H7 (cell line): ENCODE measurements at regions not wholly inside any gene's neighbourhood (a gene's known extent, or its start where the extent isn't known, plus 50 kb on each side); places are given as distances from the start of the nearest gene placed in this dataset.

Source experiments
- DNase-seq: peaks from one replicate; pipeline ENCODE4 v3.0.0; 2012
- H3K27me3 ChIP-seq: 2 replicates; pipeline ENCODE4 v1.6.0; 2011; ENCODE audit warnings: mild to moderate bottlenecking, low read length; ENCODE audit not compliant: control insufficient read depth, insufficient read depth
- H3K36me3 ChIP-seq: replicated peaks from 2 replicates; pipeline ENCODE4 v1.5.1; 2011; ENCODE audit warnings: low read length; ENCODE audit not compliant: control insufficient read depth, insufficient read depth
- H3K4me3 ChIP-seq: 2 replicates; pipeline ENCODE4 v1.5.1; 2011; ENCODE audit warnings: low read depth, mild to moderate bottlenecking, control low read depth, low read length, moderate library complexity; ENCODE audit not compliant: insufficient read depth

DNA sequence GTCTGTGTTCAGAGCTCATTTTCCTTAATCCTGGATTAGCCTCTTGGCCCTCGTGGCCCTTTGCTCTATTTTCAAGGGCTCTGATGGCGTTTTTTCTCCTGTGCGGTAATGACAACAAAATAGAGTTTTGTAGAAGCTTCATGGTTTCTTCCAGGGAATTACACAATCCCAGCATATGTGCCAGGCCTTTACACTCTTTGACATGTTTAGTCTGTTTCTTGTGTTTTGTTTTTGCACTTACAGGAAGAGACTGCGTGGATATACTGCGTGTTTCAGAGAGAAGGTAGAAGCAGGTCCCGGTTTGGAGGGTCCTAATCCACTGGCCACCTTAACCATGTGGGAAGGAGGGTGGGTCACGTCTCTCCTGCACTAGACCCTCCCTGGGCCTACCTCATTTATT is 400.2 kb upstream of the IRX4 start:
- Histone ChIP-seq H3K36me3 (no peaks in the 10 kb centered on the region; the same call in 1 of the 2 replicates), H3K4me3 (no peak overlapping the region), H3K27me3 (no peaks in the 10 kb centered on the region)
- no peak for DNase-seq

DNA sequence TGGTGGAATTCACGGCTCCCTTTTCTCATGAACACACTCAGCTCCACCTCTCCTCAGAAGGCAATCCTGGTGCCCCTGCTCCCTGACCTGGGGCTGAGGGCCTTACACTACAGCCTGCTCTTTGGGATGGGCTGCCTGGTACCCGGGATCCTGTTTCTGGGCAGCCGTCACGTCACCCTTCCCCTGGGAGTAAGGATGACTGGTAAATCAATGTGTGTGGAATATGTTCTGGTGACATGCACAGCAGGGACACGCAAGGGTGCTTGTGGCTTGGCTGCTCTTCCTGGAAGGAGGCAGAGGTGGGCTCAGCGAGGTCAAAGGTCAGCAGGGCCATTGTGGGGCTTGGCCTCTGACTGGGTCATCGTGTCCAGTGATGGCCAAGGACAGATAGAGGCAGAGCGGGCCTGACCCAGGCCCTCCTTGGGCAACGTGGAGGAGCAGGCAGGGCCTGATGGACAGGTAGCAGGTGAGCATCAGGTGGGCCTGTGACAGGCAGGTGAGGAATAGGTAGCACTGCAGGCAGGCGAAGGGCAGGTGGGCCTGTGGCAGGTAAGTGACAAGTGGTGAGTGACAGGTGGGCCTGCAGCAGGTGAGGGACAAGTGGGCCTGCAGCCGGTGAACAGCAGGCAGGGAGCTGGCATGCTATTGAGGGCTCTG is 399.4 kb upstream of the IRX4 start:
- no peaks in the 10 kb centered on the region; the same call in 1 of the 2 replicates for H3K36me3 ChIP-seq
- no peaks in the 10 kb centered on the region for H3K27me3 ChIP-seq
- no peak for DNase-seq
- H3K4me3 ChIP-seq = no peak overlapping the region

DNA sequence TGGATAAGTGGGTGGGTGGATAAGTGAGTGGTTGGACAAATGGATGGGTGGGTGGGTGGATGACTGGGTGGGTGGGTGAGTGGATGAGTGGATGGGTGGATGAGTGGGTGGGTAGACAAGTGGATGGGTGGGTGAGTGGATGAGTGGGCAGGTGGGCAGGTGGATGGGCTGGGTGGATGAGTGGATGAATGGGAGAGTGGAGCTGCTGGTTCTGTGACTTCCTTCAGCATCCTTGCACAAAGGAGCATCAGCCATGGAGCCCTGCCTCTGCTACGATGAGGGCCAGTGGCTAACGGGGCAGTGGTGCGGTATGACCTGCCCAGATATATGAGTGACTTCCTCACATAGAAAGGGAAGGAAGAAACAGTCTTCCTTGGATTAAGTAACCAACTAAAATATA is 398.7 kb upstream of the IRX4 start:
- no peaks in the 10 kb centered on the region; the same call in 1 of the 2 replicates for H3K36me3 ChIP-seq
- no peaks in the 10 kb centered on the region for H3K27me3 ChIP-seq
- no peak for DNase-seq
- H3K4me3 ChIP-seq = no peak overlapping the region

DNA sequence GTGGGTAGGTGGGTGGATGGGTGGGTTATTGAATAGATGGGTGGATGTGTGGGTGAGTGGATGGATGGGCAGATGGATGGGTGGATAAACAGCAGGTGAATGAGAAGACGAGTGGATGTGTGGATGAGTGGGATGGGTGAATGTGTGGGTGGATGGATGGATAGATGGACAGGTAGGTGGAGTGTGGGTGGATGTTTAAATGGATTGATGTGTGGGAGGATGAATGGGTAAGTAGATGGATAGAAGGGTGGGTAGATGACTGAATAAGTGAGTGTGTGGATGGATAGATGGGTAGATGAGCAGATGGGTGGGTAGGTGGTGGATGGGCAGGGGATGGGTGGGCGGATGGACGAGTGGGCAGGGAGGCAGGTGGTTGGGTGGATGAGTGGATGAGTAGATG is 397.6 kb upstream of the IRX4 start:
- DNase-seq = no peak
- no peak overlapping the region for H3K4me3 ChIP-seq
- H3K27me3 ChIP-seq = no peaks in the 10 kb centered on the region
- no peaks in the 10 kb centered on the region; the same call in 1 of the 2 replicates for H3K36me3 ChIP-seq

- Histone ChIP-seq H3K4me3 (no peak overlapping the region), H3K27me3 (no peaks in the 10 kb centered on the region), H3K36me3 (no peaks in the 10 kb centered on the region; the same call in 1 of the 2 replicates)
- DNase-seq = no peak
Observed at GRCh38 chr5:2278825-2279456, 396.2 kb upstream of the IRX4 start.

GRCh38 chr5:2277886-2278285 is 395.2 kb upstream of the IRX4 start:
- Histone ChIP-seq H3K4me3 (no peak overlapping the region), H3K27me3 (no peaks in the 10 kb centered on the region), H3K36me3 (no peaks in the 10 kb centered on the region; the same call in 1 of the 2 replicates)
- no peak for DNase-seq

- no peak overlapping the region for H3K4me3 ChIP-seq
- no peak for DNase-seq
- H3K36me3 ChIP-seq = no peaks in the 10 kb centered on the region
- no peaks in the 10 kb centered on the region for H3K27me3 ChIP-seq
Observed at GRCh38 chr5:2276101-2276500, 393.4 kb upstream of the IRX4 start.

- no peak overlapping the region for H3K4me3 ChIP-seq
- DNase-seq = no peak
- no peaks in the 10 kb centered on the region for H3K27me3 ChIP-seq
- no peaks in the 10 kb centered on the region for H3K36me3 ChIP-seq
Observed at GRCh38 chr5:2272755-2273154, 390.0 kb upstream of the IRX4 start.

GRCh38 chr5:2272039-2272438 is 389.3 kb upstream of the IRX4 start:
- Histone ChIP-seq H3K4me3 (no peak overlapping the region), H3K27me3 (no peaks in the 10 kb centered on the region), H3K36me3 (no peaks in the 10 kb centered on the region)
- DNase-seq = no peak

GRCh38 chr5:2271316-2271715 is 388.6 kb upstream of the IRX4 start:
- DNase-seq = peak; percentile 43
- Histone ChIP-seq H3K4me3 (no peak overlapping the region), H3K36me3 (no peaks in the 10 kb centered on the region), H3K27me3 (no peaks in the 10 kb centered on the region)

DNA sequence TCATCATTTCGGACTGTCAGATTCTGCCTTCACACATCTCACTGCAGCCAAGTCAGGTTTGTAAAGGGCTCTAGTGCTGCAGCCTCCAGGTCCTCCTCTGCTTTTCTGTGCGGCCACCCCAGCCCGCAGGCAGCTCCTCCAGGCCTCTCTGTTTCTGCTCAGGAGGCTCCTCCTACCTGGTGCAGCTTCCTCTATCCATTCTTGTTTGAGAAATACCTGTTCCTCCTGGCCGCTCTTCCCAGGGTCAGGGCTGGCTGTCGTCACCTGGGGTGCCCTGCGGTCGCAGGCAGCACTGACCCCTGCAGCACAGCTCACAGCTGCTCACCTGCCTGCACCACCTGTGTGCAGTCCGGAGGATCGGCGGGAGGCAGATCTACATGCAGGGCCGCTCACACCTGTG is 387.7 kb upstream of the IRX4 start:
- Histone ChIP-seq H3K4me3 (no peak overlapping the region), H3K27me3 (no peaks in the 10 kb centered on the region), H3K36me3 (no peaks in the 10 kb centered on the region)
- DNase-seq = peak; percentile 77

- H3K4me3 ChIP-seq = no peak overlapping the region
- no peak for DNase-seq
- no peaks in the 10 kb centered on the region for H3K27me3 ChIP-seq
- no peaks in the 10 kb centered on the region for H3K36me3 ChIP-seq
Observed at GRCh38 chr5:2269656-2270055, 386.9 kb upstream of the IRX4 start.

- DNase-seq = peak; percentile 21
- H3K27me3 ChIP-seq = no peaks in the 10 kb centered on the region
- H3K36me3 ChIP-seq = no peaks in the 10 kb centered on the region
- H3K4me3 ChIP-seq = no peak overlapping the region
Observed at GRCh38 chr5:2267991-2268390, 385.3 kb upstream of the IRX4 start.

GRCh38 chr5:2266641-2267240 is 384.0 kb upstream of the IRX4 start:
- Histone ChIP-seq H3K27me3 (no peaks in the 10 kb centered on the region), H3K36me3 (no peaks in the 10 kb centered on the region), H3K4me3 (no peak overlapping the region)
- DNase-seq = no peak

DNA sequence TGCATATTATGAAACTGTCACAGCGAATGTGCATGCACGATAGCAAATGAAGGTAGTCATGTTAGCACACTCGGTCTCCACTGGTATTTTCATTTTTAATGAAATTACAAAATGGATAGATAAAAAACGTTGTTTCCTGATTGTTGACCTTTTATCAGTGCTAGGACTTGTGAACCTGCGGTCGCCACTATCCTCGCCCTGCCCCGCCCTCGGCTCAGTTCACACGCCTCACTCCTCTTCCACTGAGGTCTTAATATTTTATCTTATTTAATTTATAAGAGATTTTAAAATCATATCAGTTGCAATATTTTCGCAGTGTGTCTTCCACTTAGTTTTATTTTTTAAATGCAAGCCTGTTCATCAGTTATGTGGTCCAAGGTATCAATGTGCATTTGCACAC is 382.6 kb upstream of the IRX4 start:
- Histone ChIP-seq H3K36me3 (no peaks in the 10 kb centered on the region), H3K4me3 (no peak overlapping the region), H3K27me3 (no peaks in the 10 kb centered on the region)
- DNase-seq = no peak
